Keratinocyte (primary cell): ENCODE measurements at regions not wholly inside any gene's neighbourhood (a gene's known extent, or its start where the extent isn't known, plus 50 kb on each side); places are given as distances from the start of the nearest gene placed in this dataset.

Experiments used
- CTCF ChIP-seq, 3 experiments: IDR thresholded peaks in 1 of 3; conservative IDR thresholded peaks in 1 of 3; optimal IDR thresholded peaks in 1 of 3; 2 replicates in 2 of 3; 3 replicates in 1 of 3; pipeline versions ENCODE3 to v1.5.1; 2011; ENCODE audit warnings: low read length in 3 of 3, mild to moderate bottlenecking in 3 of 3, moderate library complexity in 2 of 3, control low read depth in 1 of 3, inconsistent platforms in 1 of 3; ENCODE audit not compliant: insufficient read depth in 2 of 3; ENCODE audit errors: extremely low read depth in 1 of 3
- EZH2 ChIP-seq: IDR thresholded peaks from one replicate; pipeline ENCODE4 v1.6.1; 2012; ENCODE audit warnings: inconsistent platforms, mild to moderate bottlenecking, low read length, moderate library complexity

GRCh38 chr4:173801361-173801760, 271.3 kb upstream of the HAND2 start:
- TF ChIP-seq CTCF (optimal IDR thresholded peaks at IDR 0.05 in 1 of 3, IDR thresholded peaks at IDR 0.05 in 1 of 3, conservative IDR thresholded peaks at IDR 0.05 in 1 of 3; ENCODE audit: extremely low read depth in 1 of 3, insufficient read depth in 2 of 3, low read length in 3 of 3): no peak
- no peak for TF ChIP-seq EZH2
